ENCODE measurements at regions not wholly inside any gene's neighbourhood (a gene's known extent, or its start where the extent isn't known, plus 50 kb on each side); places are given as distances from the start of the nearest gene placed in this dataset.

- no peak overlapping the region for H3K27ac ChIP-seq
- TF ChIP-seq, protein P1, sequence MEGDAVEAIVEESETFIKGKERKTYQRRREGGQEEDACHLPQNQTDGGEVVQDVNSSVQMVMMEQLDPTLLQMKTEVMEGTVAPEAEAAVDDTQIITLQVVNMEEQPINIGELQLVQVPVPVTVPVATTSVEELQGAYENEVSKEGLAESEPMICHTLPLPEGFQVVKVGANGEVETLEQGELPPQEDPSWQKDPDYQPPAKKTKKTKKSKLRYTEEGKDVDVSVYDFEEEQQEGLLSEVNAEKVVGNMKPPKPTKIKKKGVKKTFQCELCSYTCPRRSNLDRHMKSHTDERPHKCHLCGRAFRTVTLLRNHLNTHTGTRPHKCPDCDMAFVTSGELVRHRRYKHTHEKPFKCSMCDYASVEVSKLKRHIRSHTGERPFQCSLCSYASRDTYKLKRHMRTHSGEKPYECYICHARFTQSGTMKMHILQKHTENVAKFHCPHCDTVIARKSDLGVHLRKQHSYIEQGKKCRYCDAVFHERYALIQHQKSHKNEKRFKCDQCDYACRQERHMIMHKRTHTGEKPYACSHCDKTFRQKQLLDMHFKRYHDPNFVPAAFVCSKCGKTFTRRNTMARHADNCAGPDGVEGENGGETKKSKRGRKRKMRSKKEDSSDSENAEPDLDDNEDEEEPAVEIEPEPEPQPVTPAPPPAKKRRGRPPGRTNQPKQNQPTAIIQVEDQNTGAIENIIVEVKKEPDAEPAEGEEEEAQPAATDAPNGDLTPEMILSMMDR (IDR thresholded peaks at IDR 0.05) = no peak
- TF ChIP-seq POLR2AphosphoS5 (IDR thresholded peaks at IDR 0.05) = no peak
- no peak for TF ChIP-seq EP300 (IDR thresholded peaks at IDR 0.05)
- TF ChIP-seq POLR2A (IDR thresholded peaks at IDR 0.05) = no peak
- DNase-seq = no peak
- H3K9me3 ChIP-seq = no peaks in the 10 kb centered on the region
- H3K36me3 ChIP-seq = no peaks in the 10 kb centered on the region
- no peaks in the 10 kb centered on the region for H3K27me3 ChIP-seq
- intact Hi-C loops (cut with DNase I; ENCODE audit: low total_unique reads) = no loop called here
- H3K4me1 ChIP-seq = no peaks in the 10 kb centered on the region
- H3K4me3 ChIP-seq = no peak overlapping the region
Observed at GRCh38 chr5:144915452-144915851, 744.8 kb downstream of the KCTD16 start.

DNA sequence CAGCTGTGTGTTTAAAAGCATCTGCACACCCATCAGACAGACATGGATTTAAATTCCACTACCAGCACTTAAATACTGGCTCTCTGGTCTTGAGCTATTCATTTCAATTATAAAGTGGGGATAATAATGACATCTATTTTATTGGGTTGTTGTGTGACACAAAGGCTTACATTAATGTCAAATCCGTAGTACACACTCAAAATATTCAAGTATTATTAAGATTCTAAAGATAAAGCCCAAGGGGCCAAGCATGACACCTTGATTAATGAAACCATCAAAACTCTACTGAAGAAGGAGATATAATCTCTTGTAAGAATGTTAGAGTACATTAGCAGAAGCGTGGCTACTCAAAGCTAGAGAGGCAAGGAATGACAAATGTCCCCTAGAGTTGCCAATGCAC is 743.0 kb downstream of the KCTD16 start:
- DNase-seq = no peak
- 36 to 54% (median 50%) methylated on average over 2 of the region's 2 CpGs for WGBS, 5 donors
- H3K9me3 ChIP-seq = no peaks in the 10 kb centered on the region
- H3K27me3 ChIP-seq = no peaks in the 10 kb centered on the region
- intact Hi-C loops (cut with DNase I; ENCODE audit: low total_unique reads) = no loop called here
- no peak overlapping the region for H3K27ac ChIP-seq
- no peak for TF ChIP-seq POLR2AphosphoS5 (IDR thresholded peaks at IDR 0.05)
- TF ChIP-seq, protein P1 (IDR thresholded peaks at IDR 0.05) = no peak
- TF ChIP-seq EP300 (IDR thresholded peaks at IDR 0.05) = no peak
- TF ChIP-seq POLR2A (IDR thresholded peaks at IDR 0.05) = no peak
- H3K4me3 ChIP-seq = no peak overlapping the region
- no peaks in the 10 kb centered on the region for H3K36me3 ChIP-seq
- H3K4me1 ChIP-seq = no peaks in the 10 kb centered on the region

GRCh38 chr5:144896473-144896872 is 725.8 kb downstream of the KCTD16 start:
- intact Hi-C loops (cut with DNase I; ENCODE audit: low total_unique reads) = no loop called here
- DNase-seq = no peak
- Histone ChIP-seq H3K9me3 (no peaks in the 10 kb centered on the region), H3K36me3 (no peaks in the 10 kb centered on the region), H3K27ac (no peak overlapping the region), H3K4me1 (no peaks in the 10 kb centered on the region), H3K27me3 (no peaks in the 10 kb centered on the region), H3K4me3 (no peak overlapping the region)
- no peak for TF ChIP-seq POLR2AphosphoS5 (IDR thresholded peaks at IDR 0.05)
- TF ChIP-seq, protein P1 (IDR thresholded peaks at IDR 0.05) = no peak
- no peak for TF ChIP-seq EP300 (IDR thresholded peaks at IDR 0.05)
- no peak for TF ChIP-seq POLR2A (IDR thresholded peaks at IDR 0.05)
- WGBS, 5 donors = 72 to 87% (median 80%) methylated on average over 2 of the region's 2 CpGs

DNA sequence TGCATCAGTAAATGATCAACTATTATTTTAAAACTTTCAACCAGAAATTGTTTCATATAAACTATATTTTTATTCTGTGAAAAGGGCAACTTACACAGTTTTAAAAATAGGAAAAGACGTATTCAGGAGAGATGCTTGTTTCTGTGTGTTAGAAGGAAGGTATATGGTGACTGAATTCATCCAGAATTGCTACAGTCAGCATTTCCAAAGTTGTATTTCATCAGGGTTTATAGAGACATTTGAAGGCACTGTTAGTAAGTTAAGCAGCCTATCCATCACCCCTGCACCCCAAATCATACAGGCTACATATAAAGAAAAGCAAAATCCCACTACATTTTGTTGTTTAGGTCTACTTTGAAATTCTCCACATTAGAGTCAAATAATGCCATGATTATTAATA is 716.0 kb downstream of the KCTD16 start:
- no peaks in the 10 kb centered on the region for H3K36me3 ChIP-seq
- intact Hi-C loops (cut with DNase I; ENCODE audit: low total_unique reads) = no loop called here
- DNase-seq = no peak
- H3K27me3 ChIP-seq = no peaks in the 10 kb centered on the region
- H3K4me1 ChIP-seq = no peaks in the 10 kb centered on the region
- no peak overlapping the region for H3K4me3 ChIP-seq
- WGBS, 5 donors = 68 to 91% (median 82%) methylated on average over 1 of the region's 1 CpG
- TF ChIP-seq, protein P1 (IDR thresholded peaks at IDR 0.05) = no peak
- no peak for TF ChIP-seq EP300 (IDR thresholded peaks at IDR 0.05)
- no peak for TF ChIP-seq POLR2A (IDR thresholded peaks at IDR 0.05)
- no peak for TF ChIP-seq POLR2AphosphoS5 (IDR thresholded peaks at IDR 0.05)
- no peak overlapping the region for H3K27ac ChIP-seq
- peaks cover 0 to 10% (median 4%) of the 10 kb centered on the region in 4 donors for H3K9me3 ChIP-seq

All from stomach (tissue), 8 donors.